Caco-2 (cell line): ENCODE measurements at regions not wholly inside any gene's neighbourhood (a gene's known extent, or its start where the extent isn't known, plus 50 kb on each side); places are given as distances from the start of the nearest gene placed in this dataset.

Experiments used
- BruUV-seq: library from RNA; stranded (reverse); fragments of 400-500 nt; replicated peaks from 2 replicates; lab custom pipeline; 2021; lab: Mats Ljungman, UMichigan
- CTCF ChIA-PET: fragments of 300-600 bp; sonication (Branson Sonifier 250); formaldehyde crosslinking; loops from one replicate; lab custom pipeline; 2022; ENCODE audit warnings: antibody characterized with exemption; lab: Charles Lee
- POLR2A ChIA-PET: fragments of 300-600 bp; sonication (Branson Sonifier 250); formaldehyde crosslinking; loops from one replicate; lab custom pipeline; 2022; ENCODE audit warnings: antibody characterized with exemption; lab: Charles Lee
- DNase-seq, 2 experiments: peaks; one replicate each; pipeline versions ENCODE4 v3.0.0 to v3.0.0-alpha.2; 2020 to 2022
- H3K27me3 ChIP-seq: replicated peaks from 2 replicates; pipeline ENCODE4 v1.6.0; 2011; ENCODE audit warnings: low read length; ENCODE audit not compliant: control insufficient read depth, insufficient read depth
- H3K36me3 ChIP-seq: 2 replicates; pipeline ENCODE4 v1.5.1; 2011; ENCODE audit warnings: low read length; ENCODE audit not compliant: control insufficient read depth, insufficient read depth
- H3K4me1 ChIP-seq: fragments of 250-450 bp; sonication (Bioruptor Pico); 2 replicates; pipeline ENCODE4 v1.5.1; 2020; ENCODE audit warnings: mild to moderate bottlenecking
- H3K4me3 ChIP-seq: 2 replicates; pipeline ENCODE4 v1.5.1; 2011; ENCODE audit warnings: low read depth, mild to moderate bottlenecking, control low read depth, low read length
- H3K9me3 ChIP-seq: fragments of 250-450 bp; sonication (Bioruptor Pico); 2 replicates; pipeline ENCODE4 v1.5.1; 2020; ENCODE audit warnings: mild to moderate bottlenecking, moderate library complexity
- H3K27ac Mint-ChIP-seq: one replicate; pipeline ENCODE4 v1.8.0; 2022; ENCODE audit warnings: mixed read lengths; ENCODE audit not compliant: unreplicated experiment
- H3K27me3 Mint-ChIP-seq: one replicate; pipeline ENCODE4 v1.8.0; 2022; ENCODE audit warnings: mixed read lengths; ENCODE audit not compliant: insufficient read depth, unreplicated experiment
- H3K36me3 Mint-ChIP-seq: one replicate; pipeline ENCODE4 v1.8.0; 2022; ENCODE audit warnings: mild to moderate bottlenecking, mixed read lengths; ENCODE audit not compliant: insufficient read depth, unreplicated experiment
- H3K4me1 Mint-ChIP-seq: one replicate; pipeline ENCODE4 v1.8.0; 2022; ENCODE audit warnings: low read depth, mixed read lengths; ENCODE audit not compliant: unreplicated experiment
- H3K4me3 Mint-ChIP-seq: one replicate; pipeline ENCODE4 v1.8.0; 2022; ENCODE audit warnings: mild to moderate bottlenecking, moderate library complexity, mixed read lengths; ENCODE audit not compliant: unreplicated experiment
- H3K9me3 Mint-ChIP-seq: one replicate; pipeline ENCODE4 v1.8.0; 2022; ENCODE audit warnings: mixed read lengths; ENCODE audit not compliant: unreplicated experiment
- CTCF ChIP-seq, 2 experiments: fragments of 200-600 bp in 1 of 2; IDR thresholded peaks; 1 replicate in 1 of 2; 2 replicates in 1 of 2; pipeline versions ENCODE4 v1.5.1 to v1.8.0; 2011 to 2022; ENCODE audit warnings: antibody characterized with exemption in 1 of 2, control low read depth in 1 of 2, inconsistent platforms in 1 of 2, low read depth in 1 of 2, low read length in 1 of 2, mild to moderate bottlenecking in 1 of 2, moderate library complexity in 1 of 2; ENCODE audit not compliant: insufficient read depth in 1 of 2, severe bottlenecking in 1 of 2, unreplicated experiment in 1 of 2
- intact Hi-C: fragments of 100-400 bp; cut with micrococcal nuclease; formaldehyde crosslinking; loops from one replicate; pipeline ENCODE4 v1.10.0; 2022; ENCODE audit not compliant: unreplicated experiment

DNA sequence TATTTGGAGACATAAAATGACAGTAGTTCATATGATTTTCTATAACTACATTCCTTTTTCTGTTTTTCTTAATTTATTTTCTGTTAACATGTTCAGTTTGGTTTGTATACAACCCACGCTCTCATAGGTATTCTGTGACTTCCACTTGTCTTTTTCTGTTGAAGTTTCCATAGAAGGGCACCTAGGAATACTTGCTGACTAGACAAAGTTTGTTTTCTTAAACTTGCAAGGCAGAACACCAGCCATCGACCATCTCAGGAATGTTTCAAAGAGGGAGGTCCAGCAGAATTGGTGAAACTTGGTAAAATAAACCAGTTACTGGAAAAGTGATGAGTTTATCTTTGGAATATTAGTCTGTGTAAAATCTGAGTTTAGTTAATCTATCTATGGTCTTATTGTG is 403.2 kb upstream of the CADM2 start:
- POLR2A ChIA-PET = no interaction called here
- H3K9me3 Mint-ChIP-seq = no peaks in the 10 kb centered on the region

GRCh38 chr3:84566256-84566655 is 392.5 kb upstream of the CADM2 start:
- no peaks in the 10 kb centered on the region for H3K36me3 Mint-ChIP-seq
- ChIA-PET CTCF (no interaction called here), POLR2A (no interaction called here)
- TF ChIP-seq CTCF (IDR thresholded peaks at IDR 0.05; ENCODE audit: insufficient read depth in 1 of 2, low read depth in 1 of 2, low read length in 1 of 2, severe bottlenecking in 1 of 2, unreplicated experiment in 1 of 2) = no peak
- no peaks in the 10 kb centered on the region for H3K27me3 Mint-ChIP-seq
- Histone ChIP-seq H3K27me3 (no peaks in the 10 kb centered on the region), H3K4me3 (no peak overlapping the region), H3K9me3 (no peaks in the 10 kb centered on the region), H3K4me1 (no peaks in the 10 kb centered on the region), H3K36me3 (no peaks in the 10 kb centered on the region)
- no TSS peak for BruUV-seq
- H3K4me3 Mint-ChIP-seq = no peak overlapping the region
- no peaks in the 10 kb centered on the region for H3K9me3 Mint-ChIP-seq
- H3K27ac Mint-ChIP-seq = no peak overlapping the region
- no peak for DNase-seq
- intact Hi-C loops = no loop called here
- no peaks in the 10 kb centered on the region for H3K4me1 Mint-ChIP-seq

More for the DNA sequence above, 403.2 kb upstream of the CADM2 start:
- Histone ChIP-seq H3K27me3 (no peaks in the 10 kb centered on the region), H3K36me3 (no peaks in the 10 kb centered on the region), H3K4me3 (no peak overlapping the region), H3K4me1 (no peaks in the 10 kb centered on the region), H3K9me3 (no peaks in the 10 kb centered on the region)
- no peak for TF ChIP-seq CTCF (IDR thresholded peaks at IDR 0.05; ENCODE audit: insufficient read depth in 1 of 2, low read depth in 1 of 2, low read length in 1 of 2, severe bottlenecking in 1 of 2, unreplicated experiment in 1 of 2)
- DNase-seq = no peak
- Mint-ChIP-seq H3K27ac (no peak overlapping the region), H3K36me3 (no peaks in the 10 kb centered on the region), H3K27me3 (no peaks in the 10 kb centered on the region), H3K4me1 (no peaks in the 10 kb centered on the region), H3K4me3 (no peak overlapping the region)
- no TSS peak for BruUV-seq
- CTCF ChIA-PET = no interaction called here
- intact Hi-C loops = no loop called here

GRCh38 chr3:84567796-84568195 is 391.0 kb upstream of the CADM2 start:
- no peak for TF ChIP-seq CTCF (IDR thresholded peaks at IDR 0.05; ENCODE audit: insufficient read depth in 1 of 2, low read depth in 1 of 2, low read length in 1 of 2, severe bottlenecking in 1 of 2, unreplicated experiment in 1 of 2)
- intact Hi-C loops = no loop called here
- H3K27me3 ChIP-seq = no peaks in the 10 kb centered on the region
- no peaks in the 10 kb centered on the region for H3K9me3 Mint-ChIP-seq
- no TSS peak for BruUV-seq
- H3K4me3 ChIP-seq = no peak overlapping the region
- H3K36me3 ChIP-seq = no peaks in the 10 kb centered on the region
- H3K4me3 Mint-ChIP-seq = no peak overlapping the region
- POLR2A ChIA-PET = no interaction called here
- H3K27ac Mint-ChIP-seq = no peak overlapping the region
- H3K4me1 ChIP-seq = no peaks in the 10 kb centered on the region
- no peak for DNase-seq
- H3K9me3 ChIP-seq = no peaks in the 10 kb centered on the region
- CTCF ChIA-PET = no interaction called here
- H3K27me3 Mint-ChIP-seq = no peaks in the 10 kb centered on the region
- no peaks in the 10 kb centered on the region for H3K36me3 Mint-ChIP-seq
- H3K4me1 Mint-ChIP-seq = no peaks in the 10 kb centered on the region
